Esophagus muscularis mucosa (tissue), 4 donors: ENCODE measurements at regions not wholly inside any gene's neighbourhood (a gene's known extent, or its start where the extent isn't known, plus 50 kb on each side); places are given as distances from the start of the nearest gene placed in this dataset.
"Not testable (repeated sequence)": the region's sequence is repeated elsewhere in the genome, so short reads cannot be mapped to it uniquely, and the experiment has no call there.

Source experiments
- CTCF ChIP-seq, 3 experiments: fragments of 200-600 bp in 2 of 3; fragments of 450-650 bp in 1 of 3; sonication (generic) in 2 of 3; IDR thresholded peaks; one replicate each; pipeline ENCODE4 v1.5.1; 2017 to 2019; ENCODE audit warnings: antibody characterized with exemption in 3 of 3, mild to moderate bottlenecking in 2 of 3, moderate library complexity in 1 of 3
- EP300 ChIP-seq: sonication (generic); formaldehyde crosslinking; IDR thresholded peaks from one replicate; pipeline ENCODE4 v1.6.1; 2017; ENCODE audit warnings: antibody characterized with exemption
- POLR2A ChIP-seq: fragments of 450-650 bp; IDR thresholded peaks from one replicate; pipeline ENCODE4 v1.6.1; 2017; ENCODE audit warnings: antibody characterized with exemption, moderate library complexity, mild to moderate bottlenecking, low read depth

DNA sequence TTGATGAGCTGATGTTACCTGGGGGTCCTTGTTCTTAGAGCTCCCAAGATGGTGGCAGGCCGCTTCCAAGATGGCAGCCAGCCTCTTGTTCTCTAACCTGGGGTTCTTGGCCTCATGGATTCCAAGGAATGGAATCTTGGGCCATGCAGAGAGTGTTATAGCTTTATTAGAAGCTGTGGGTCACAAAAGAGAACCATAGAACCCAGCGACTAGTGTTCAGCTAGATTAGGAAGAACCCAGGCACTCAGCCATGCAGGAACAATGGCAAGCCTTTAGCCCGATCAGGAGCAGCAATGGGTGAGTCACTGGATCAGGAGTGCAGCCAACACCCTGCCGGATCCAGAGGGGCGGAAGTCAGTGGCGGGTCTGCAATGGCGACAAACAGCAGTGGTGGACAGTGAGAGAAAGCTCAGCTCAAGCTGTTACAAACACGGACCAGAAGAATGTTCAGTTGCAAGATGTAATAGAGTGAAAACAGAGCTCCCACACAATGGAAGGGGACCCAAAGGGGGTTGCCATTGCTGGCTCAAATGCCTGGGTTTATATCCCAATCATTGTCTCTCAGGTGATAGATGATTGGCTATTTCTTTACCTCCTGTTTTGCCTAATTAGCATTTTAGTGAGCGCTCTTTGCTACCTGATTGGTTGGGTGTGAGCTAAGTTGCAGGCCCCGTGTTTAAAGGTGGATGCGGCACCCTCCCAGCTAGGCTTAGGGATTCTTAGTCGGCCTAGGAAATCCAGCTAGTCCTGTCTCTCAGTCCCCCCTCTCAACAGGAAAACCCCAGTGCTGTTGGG is 58.2 kb upstream of the CSF1 start:
- not testable (repeated sequence) for TF ChIP-seq POLR2A; CTCF (IDR thresholded peaks at IDR 0.05); EP300
